ENCODE measurements at regions not wholly inside any gene's neighbourhood (a gene's known extent, or its start where the extent isn't known, plus 50 kb on each side); places are given as distances from the start of the nearest gene placed in this dataset.

- BruUV-seq (replicated peaks) = no TSS peak
- no peaks in the 10 kb centered on the region for H3K4me1 ChIP-seq (ENCODE audit: control insufficient read depth, insufficient read depth, low read length)
- ATAC-seq (no peak), FAIRE-seq (no peak), DNase-seq (ENCODE audit: low read depth, low spot score) (no peak)
- H2AFZ ChIP-seq (ENCODE audit: control insufficient read depth, low read depth, low read length) = no peak overlapping the region
- no peaks in the 10 kb centered on the region for H3K79me2 ChIP-seq (ENCODE audit: control insufficient read depth, insufficient read depth, low read length)
- H3K9me3 ChIP-seq (replicated peaks; ENCODE audit: control insufficient read depth, insufficient read depth, low read length) = no peaks in the 10 kb centered on the region
- ChIA-PET RAD21 (ENCODE audit: unreplicated experiment) (no interaction called here), SMC1A (ENCODE audit: uncharacterized antibody, unreplicated experiment) (no interaction called here), CTCF (interaction anchor here (2.0 kb wide), 1 partner anchor 15 kb away, joined by 6 read pairs; no protein-coding TSS in a partner anchor), POLR2A (no interaction called here)
- peaks cover 0 to 3% of the 10 kb centered on the region in 2 experiments; a peak in 2 of 4 replicates for H3K27me3 ChIP-seq (replicated peaks in 1 of 2; ENCODE audit: control insufficient read depth in 2 of 2, insufficient read depth in 2 of 2, low read length in 1 of 2)
- no peaks in the 10 kb centered on the region for H4K20me1 ChIP-seq (ENCODE audit: control insufficient read depth, insufficient read depth)
- in situ Hi-C loops (cut with MboI) = no loop called here
- TF ChIP-seq BCL11A (IDR thresholded peaks at IDR 0.05; ENCODE audit: low read depth, low read length) = no peak
- no peak for TF ChIP-seq SUPT20H (IDR thresholded peaks at IDR 0.05; ENCODE audit: borderline replicate concordance, control insufficient read depth, low read depth, low read length)
- TF ChIP-seq, protein P1, sequence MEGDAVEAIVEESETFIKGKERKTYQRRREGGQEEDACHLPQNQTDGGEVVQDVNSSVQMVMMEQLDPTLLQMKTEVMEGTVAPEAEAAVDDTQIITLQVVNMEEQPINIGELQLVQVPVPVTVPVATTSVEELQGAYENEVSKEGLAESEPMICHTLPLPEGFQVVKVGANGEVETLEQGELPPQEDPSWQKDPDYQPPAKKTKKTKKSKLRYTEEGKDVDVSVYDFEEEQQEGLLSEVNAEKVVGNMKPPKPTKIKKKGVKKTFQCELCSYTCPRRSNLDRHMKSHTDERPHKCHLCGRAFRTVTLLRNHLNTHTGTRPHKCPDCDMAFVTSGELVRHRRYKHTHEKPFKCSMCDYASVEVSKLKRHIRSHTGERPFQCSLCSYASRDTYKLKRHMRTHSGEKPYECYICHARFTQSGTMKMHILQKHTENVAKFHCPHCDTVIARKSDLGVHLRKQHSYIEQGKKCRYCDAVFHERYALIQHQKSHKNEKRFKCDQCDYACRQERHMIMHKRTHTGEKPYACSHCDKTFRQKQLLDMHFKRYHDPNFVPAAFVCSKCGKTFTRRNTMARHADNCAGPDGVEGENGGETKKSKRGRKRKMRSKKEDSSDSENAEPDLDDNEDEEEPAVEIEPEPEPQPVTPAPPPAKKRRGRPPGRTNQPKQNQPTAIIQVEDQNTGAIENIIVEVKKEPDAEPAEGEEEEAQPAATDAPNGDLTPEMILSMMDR (IDR thresholded peaks at IDR 0.05 in 2 of 3, conservative IDR thresholded peaks at IDR 0.05 in 1 of 3; ENCODE audit: control insufficient read depth in 2 of 3, extremely low read depth in 1 of 3, insufficient read depth in 1 of 3, low read depth in 3 of 3, low read length in 3 of 3) = 0 out of 6 replicates have a peak, but pooled peaks of 1 of the 3 experiments have one; percentile 5
- H3K36me3 ChIP-seq (ENCODE audit: control insufficient read depth in 2 of 2, insufficient read depth in 2 of 2, low read length in 1 of 2) = no peaks in the 10 kb centered on the region
- intact Hi-C loops (cut with micrococcal nuclease; ENCODE audit: unreplicated experiment) = no loop called here
- no peak overlapping the region for H3K4me2 ChIP-seq (ENCODE audit: control insufficient read depth, insufficient read depth)
- H3K27ac ChIP-seq (ENCODE audit: control insufficient read depth, insufficient read depth) = no peak overlapping the region
- 36% methylated on average over 3 of the region's 3 CpGs for WGBS (ENCODE audit: insufficient coverage, insufficient replicate concordance, low lambda C conversion rate, missing lambda C conversion rate)
- no peak overlapping the region for H3K9ac ChIP-seq (ENCODE audit: control insufficient read depth, insufficient read depth, low read length)
- H3K4me3 ChIP-seq = no peak overlapping the region
These were observed 441.3 kb downstream of the DAD1 start for GRCh38 chr14:22147716-22148115.

GRCh38 chr14:22143363-22143762 is 445.7 kb downstream of the DAD1 start:
- in situ Hi-C loops (cut with MboI) = no loop called here
- Histone ChIP-seq H3K9ac (ENCODE audit: control insufficient read depth, insufficient read depth, low read length) (no peak overlapping the region), H3K27me3 (replicated peaks in 1 of 2; ENCODE audit: control insufficient read depth in 2 of 2, insufficient read depth in 2 of 2, low read length in 1 of 2) (peaks cover under 1 to 2% of the 10 kb centered on the region in 2 experiments; a peak in 3 of 4 replicates), H3K4me3 (no peak overlapping the region), H3K36me3 (ENCODE audit: control insufficient read depth in 2 of 2, insufficient read depth in 2 of 2, low read length in 1 of 2) (no peaks in the 10 kb centered on the region), H2AFZ (ENCODE audit: control insufficient read depth, low read depth, low read length) (no peak overlapping the region), H3K9me3 (replicated peaks; ENCODE audit: control insufficient read depth, insufficient read depth, low read length) (no peaks in the 10 kb centered on the region), H3K4me2 (ENCODE audit: control insufficient read depth, insufficient read depth) (no peak overlapping the region), H3K79me2 (ENCODE audit: control insufficient read depth, insufficient read depth, low read length) (no peaks in the 10 kb centered on the region), H3K4me1 (ENCODE audit: control insufficient read depth, insufficient read depth, low read length) (no peaks in the 10 kb centered on the region), H3K27ac (ENCODE audit: control insufficient read depth, insufficient read depth) (no peak overlapping the region), H4K20me1 (ENCODE audit: control insufficient read depth, insufficient read depth) (no peaks in the 10 kb centered on the region)
- intact Hi-C loops (cut with micrococcal nuclease; ENCODE audit: unreplicated experiment) = no loop called here
- DNase-seq (ENCODE audit: low read depth, low spot score) = no peak
- ChIA-PET RAD21 (ENCODE audit: unreplicated experiment) (no interaction called here), SMC1A (ENCODE audit: uncharacterized antibody, unreplicated experiment) (interaction anchor here (0.6 kb wide), 1 partner anchor 1007 kb away, joined by 3 read pairs; no protein-coding TSS in a partner anchor), POLR2A (no interaction called here), CTCF (interaction anchor here (1.0 to 1.3 kb wide), 2 partner anchors 20 to 121 kb away, joined by 3 read pairs; no protein-coding TSS in a partner anchor)
- FAIRE-seq = no peak
- no peak for ATAC-seq
- WGBS (ENCODE audit: insufficient coverage, insufficient replicate concordance, low lambda C conversion rate, missing lambda C conversion rate) = 0% methylated on average over 2 of the region's 2 CpGs
- BruUV-seq (replicated peaks) = no TSS peak
- no peak for TF ChIP-seq SRF (IDR thresholded peaks at IDR 0.05; ENCODE audit: low read depth in 2 of 2, low read length in 2 of 2)
- no peak for TF ChIP-seq DPF2 (IDR thresholded peaks at IDR 0.05)
- TF ChIP-seq CBFB (IDR thresholded peaks at IDR 0.05; ENCODE audit: low read depth) = no peak
- TF ChIP-seq IRF5 (IDR thresholded peaks at IDR 0.05; ENCODE audit: borderline replicate concordance) = no peak
- no peak for TF ChIP-seq CHD4 (IDR thresholded peaks at IDR 0.05)
- no peak for TF ChIP-seq NFXL1 (IDR thresholded peaks at IDR 0.05; ENCODE audit: borderline replicate concordance)
- no peak for TF ChIP-seq RELA (IDR thresholded peaks at IDR 0.05; ENCODE audit: borderline replicate concordance, partially characterized antibody)
- no peak for TF ChIP-seq STAT3 (IDR thresholded peaks at IDR 0.05; ENCODE audit: low read depth, low read length)
- TF ChIP-seq CBX3 (IDR thresholded peaks at IDR 0.05; ENCODE audit: borderline replicate concordance, low read depth) = no peak
- TF ChIP-seq, protein P2, sequence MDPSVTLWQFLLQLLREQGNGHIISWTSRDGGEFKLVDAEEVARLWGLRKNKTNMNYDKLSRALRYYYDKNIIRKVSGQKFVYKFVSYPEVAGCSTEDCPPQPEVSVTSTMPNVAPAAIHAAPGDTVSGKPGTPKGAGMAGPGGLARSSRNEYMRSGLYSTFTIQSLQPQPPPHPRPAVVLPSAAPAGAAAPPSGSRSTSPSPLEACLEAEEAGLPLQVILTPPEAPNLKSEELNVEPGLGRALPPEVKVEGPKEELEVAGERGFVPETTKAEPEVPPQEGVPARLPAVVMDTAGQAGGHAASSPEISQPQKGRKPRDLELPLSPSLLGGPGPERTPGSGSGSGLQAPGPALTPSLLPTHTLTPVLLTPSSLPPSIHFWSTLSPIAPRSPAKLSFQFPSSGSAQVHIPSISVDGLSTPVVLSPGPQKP (IDR thresholded peaks at IDR 0.05; ENCODE audit: low read depth, low read length) = no peak
- no peak for TF ChIP-seq FOS (IDR thresholded peaks at IDR 0.05; ENCODE audit: borderline replicate concordance, extremely low read depth, insufficient read length)
- TF ChIP-seq POLR2A (IDR thresholded peaks at IDR 0.05; ENCODE audit: low read depth, low read length) = no peak
